ENCODE measurements at regions not wholly inside any gene's neighbourhood (a gene's known extent, or its start where the extent isn't known, plus 50 kb on each side); places are given as distances from the start of the nearest gene placed in this dataset.

GRCh38 chr4:186900984-186901383 is 177.3 kb upstream of the FAT1 start:
- Mint-ChIP-seq H3K27ac (no peak overlapping the region), H3K4me3 (no peak overlapping the region), H3K36me3 (no peaks in the 10 kb centered on the region), H3K9me3 (peaks cover 3% of the 10 kb centered on the region), H3K27me3 (no peaks in the 10 kb centered on the region), H3K4me1 (no peaks in the 10 kb centered on the region)
- POLR2A ChIA-PET: no interaction called here
- DNase-seq: no peak
- ATAC-seq (ENCODE audit: low read depth): no peak

- DNase-seq (no peak), ATAC-seq (ENCODE audit: low read depth) (no peak)
- no peaks in the 10 kb centered on the region for H3K27me3 Mint-ChIP-seq
- H3K27ac Mint-ChIP-seq: no peak overlapping the region
- no peaks in the 10 kb centered on the region for H3K4me1 Mint-ChIP-seq
- POLR2A ChIA-PET: no interaction called here
- H3K9me3 Mint-ChIP-seq: peaks cover 4% of the 10 kb centered on the region
- H3K36me3 Mint-ChIP-seq: no peaks in the 10 kb centered on the region
- H3K4me3 Mint-ChIP-seq: no peak overlapping the region
These were observed 178.2 kb upstream of the FAT1 start for GRCh38 chr4:186901850-186902249.

GRCh38 chr4:186902361-186902760 is 178.7 kb upstream of the FAT1 start:
- no peak overlapping the region for H3K27ac Mint-ChIP-seq
- no peaks in the 10 kb centered on the region for H3K36me3 Mint-ChIP-seq
- H3K27me3 Mint-ChIP-seq: no peaks in the 10 kb centered on the region
- no peak for DNase-seq
- POLR2A ChIA-PET: no interaction called here
- H3K9me3 Mint-ChIP-seq: peaks cover 5% of the 10 kb centered on the region
- no peaks in the 10 kb centered on the region for H3K4me1 Mint-ChIP-seq
- no peak for ATAC-seq (ENCODE audit: low read depth)
- H3K4me3 Mint-ChIP-seq: no peak overlapping the region

- POLR2A ChIA-PET: no interaction called here
- DNase-seq (no peak), ATAC-seq (ENCODE audit: low read depth) (no peak)
- H3K27me3 Mint-ChIP-seq: no peaks in the 10 kb centered on the region
- H3K4me1 Mint-ChIP-seq: no peaks in the 10 kb centered on the region
- no peak overlapping the region for H3K27ac Mint-ChIP-seq
- no peak overlapping the region for H3K4me3 Mint-ChIP-seq
- H3K9me3 Mint-ChIP-seq: peaks cover 5% of the 10 kb centered on the region
- no peaks in the 10 kb centered on the region for H3K36me3 Mint-ChIP-seq
These were observed 180.4 kb upstream of the FAT1 start for GRCh38 chr4:186904101-186904500.

- no peak for DNase-seq
- Mint-ChIP-seq H3K36me3 (no peaks in the 10 kb centered on the region), H3K27ac (no peak overlapping the region), H3K27me3 (no peaks in the 10 kb centered on the region), H3K9me3 (peaks cover 5% of the 10 kb centered on the region), H3K4me3 (no peak overlapping the region), H3K4me1 (no peaks in the 10 kb centered on the region)
- POLR2A ChIA-PET: no interaction called here
- no peak for ATAC-seq (ENCODE audit: low read depth)
These were observed 183.1 kb upstream of the FAT1 start for GRCh38 chr4:186906722-186907121.

GRCh38 chr4:186910385-186910784 is 186.7 kb upstream of the FAT1 start:
- Mint-ChIP-seq H3K27me3 (no peaks in the 10 kb centered on the region), H3K4me1 (no peaks in the 10 kb centered on the region), H3K36me3 (no peaks in the 10 kb centered on the region), H3K27ac (no peak overlapping the region), H3K9me3 (peaks cover 5% of the 10 kb centered on the region), H3K4me3 (no peak overlapping the region)
- POLR2A ChIA-PET: no interaction called here
- ATAC-seq (ENCODE audit: low read depth): no peak
- no peak for DNase-seq

GRCh38 chr4:186912606-186913005 is 188.9 kb upstream of the FAT1 start:
- H3K27me3 Mint-ChIP-seq: no peaks in the 10 kb centered on the region
- no peaks in the 10 kb centered on the region for H3K9me3 Mint-ChIP-seq
- H3K4me3 Mint-ChIP-seq: no peak overlapping the region
- POLR2A ChIA-PET: no interaction called here
- H3K27ac Mint-ChIP-seq: no peak overlapping the region
- no peaks in the 10 kb centered on the region for H3K4me1 Mint-ChIP-seq
- DNase-seq (no peak), ATAC-seq (ENCODE audit: low read depth) (no peak)
- no peaks in the 10 kb centered on the region for H3K36me3 Mint-ChIP-seq

- H3K27me3 Mint-ChIP-seq: no peaks in the 10 kb centered on the region
- POLR2A ChIA-PET: no interaction called here
- no peaks in the 10 kb centered on the region for H3K4me1 Mint-ChIP-seq
- no peak overlapping the region for H3K4me3 Mint-ChIP-seq
- no peak overlapping the region for H3K27ac Mint-ChIP-seq
- peaks cover 3% of the 10 kb centered on the region for H3K9me3 Mint-ChIP-seq
- H3K36me3 Mint-ChIP-seq: no peaks in the 10 kb centered on the region
- DNase-seq (no peak), ATAC-seq (ENCODE audit: low read depth) (no peak)
These were observed 192.2 kb upstream of the FAT1 start for GRCh38 chr4:186915816-186916215.

GRCh38 chr4:186917136-186917535 is 193.5 kb upstream of the FAT1 start:
- H3K4me3 Mint-ChIP-seq: no peak overlapping the region
- DNase-seq: no peak
- H3K27me3 Mint-ChIP-seq: no peaks in the 10 kb centered on the region
- no peak for ATAC-seq (ENCODE audit: low read depth)
- H3K27ac Mint-ChIP-seq: no peak overlapping the region
- POLR2A ChIA-PET: no interaction called here
- H3K36me3 Mint-ChIP-seq: no peaks in the 10 kb centered on the region
- H3K4me1 Mint-ChIP-seq: no peaks in the 10 kb centered on the region
- peaks cover 3% of the 10 kb centered on the region for H3K9me3 Mint-ChIP-seq

GRCh38 chr4:186918466-186918865 is 194.8 kb upstream of the FAT1 start:
- peaks cover 3% of the 10 kb centered on the region for H3K9me3 Mint-ChIP-seq
- H3K4me3 Mint-ChIP-seq: no peak overlapping the region
- H3K27me3 Mint-ChIP-seq: no peaks in the 10 kb centered on the region

GRCh38 chr4:186919340-186919739 is 195.7 kb upstream of the FAT1 start:
- POLR2A ChIA-PET: no interaction called here
- Mint-ChIP-seq H3K36me3 (no peaks in the 10 kb centered on the region), H3K27me3 (no peaks in the 10 kb centered on the region), H3K27ac (no peak overlapping the region), H3K4me1 (no peaks in the 10 kb centered on the region), H3K4me3 (no peak overlapping the region), H3K9me3 (peaks cover 3% of the 10 kb centered on the region)
- DNase-seq (no peak), ATAC-seq (ENCODE audit: low read depth) (no peak)

More at GRCh38 chr4:186918466-186918865, 194.8 kb upstream of the FAT1 start:
- no peaks in the 10 kb centered on the region for H3K36me3 Mint-ChIP-seq
- no peak for DNase-seq
- no peaks in the 10 kb centered on the region for H3K4me1 Mint-ChIP-seq
- no peak for ATAC-seq (ENCODE audit: low read depth)
- no peak overlapping the region for H3K27ac Mint-ChIP-seq
- POLR2A ChIA-PET: no interaction called here

- Mint-ChIP-seq H3K4me3 (no peak overlapping the region), H3K27ac (no peak overlapping the region), H3K36me3 (no peaks in the 10 kb centered on the region), H3K27me3 (no peaks in the 10 kb centered on the region), H3K4me1 (no peaks in the 10 kb centered on the region), H3K9me3 (peaks cover 3% of the 10 kb centered on the region)
- POLR2A ChIA-PET: no interaction called here
- DNase-seq (no peak), ATAC-seq (ENCODE audit: low read depth) (no peak)
These were observed 196.8 kb upstream of the FAT1 start for GRCh38 chr4:186920483-186920882.

GRCh38 chr4:186920992-186921391 is 197.3 kb upstream of the FAT1 start:
- Mint-ChIP-seq H3K4me1 (no peaks in the 10 kb centered on the region), H3K27me3 (no peaks in the 10 kb centered on the region), H3K9me3 (peaks cover 3% of the 10 kb centered on the region), H3K27ac (no peak overlapping the region), H3K36me3 (no peaks in the 10 kb centered on the region), H3K4me3 (no peak overlapping the region)
- no peak for ATAC-seq (ENCODE audit: low read depth)
- POLR2A ChIA-PET: no interaction called here
- DNase-seq: no peak

GRCh38 chr4:186924723-186925122 is 201.1 kb upstream of the FAT1 start:
- Mint-ChIP-seq H3K27ac (no peak overlapping the region), H3K4me3 (no peak overlapping the region), H3K9me3 (peaks cover under 1% of the 10 kb centered on the region), H3K27me3 (no peaks in the 10 kb centered on the region), H3K36me3 (no peaks in the 10 kb centered on the region), H3K4me1 (no peaks in the 10 kb centered on the region)
- no peak for DNase-seq
- no peak for ATAC-seq (ENCODE audit: low read depth)
- POLR2A ChIA-PET: no interaction called here

- Mint-ChIP-seq H3K27ac (no peak overlapping the region), H3K4me3 (no peak overlapping the region), H3K4me1 (no peaks in the 10 kb centered on the region), H3K9me3 (peaks cover 3% of the 10 kb centered on the region), H3K36me3 (no peaks in the 10 kb centered on the region), H3K27me3 (no peaks in the 10 kb centered on the region)
- POLR2A ChIA-PET: no interaction called here
- ATAC-seq (ENCODE audit: low read depth) (no peak), DNase-seq (no peak)
These were observed 204.0 kb upstream of the FAT1 start for GRCh38 chr4:186927624-186928023.

Measured in activated naive CD8-positive, alpha-beta T cell treated with anti-CD3 and anti-CD28 coated beads, Interleukin-2, amount 10 ng/mL, durations not matched to agents 7 days and 5 days (primary cell).